Prostate gland (tissue), 2 donors: ENCODE measurements at regions not wholly inside any gene's neighbourhood (a gene's known extent, or its start where the extent isn't known, plus 50 kb on each side); places are given as distances from the start of the nearest gene placed in this dataset.

Experiments
- CTCF ChIP-seq, 4 experiments: fragments of 200-600 bp in 2 of 4; fragments of 450-650 bp in 2 of 4; sonication (generic) in 2 of 4; IDR thresholded peaks; 1 replicate in 3 of 4; 2 replicates in 1 of 4; pipeline ENCODE4 v1.5.1; 2016 to 2019; ENCODE audit warnings: antibody characterized with exemption in 4 of 4, mild to moderate bottlenecking in 2 of 4, moderate library complexity in 2 of 4
- POLR2A ChIP-seq: fragments of 450-650 bp; IDR thresholded peaks from one replicate; pipeline ENCODE4 v1.6.1; 2016; ENCODE audit warnings: antibody characterized with exemption, mild to moderate bottlenecking
- POLR2AphosphoS5 ChIP-seq: sonication (generic); formaldehyde crosslinking; IDR thresholded peaks from one replicate; pipeline ENCODE4 v1.6.1; 2017; ENCODE audit warnings: antibody characterized with exemption

DNA sequence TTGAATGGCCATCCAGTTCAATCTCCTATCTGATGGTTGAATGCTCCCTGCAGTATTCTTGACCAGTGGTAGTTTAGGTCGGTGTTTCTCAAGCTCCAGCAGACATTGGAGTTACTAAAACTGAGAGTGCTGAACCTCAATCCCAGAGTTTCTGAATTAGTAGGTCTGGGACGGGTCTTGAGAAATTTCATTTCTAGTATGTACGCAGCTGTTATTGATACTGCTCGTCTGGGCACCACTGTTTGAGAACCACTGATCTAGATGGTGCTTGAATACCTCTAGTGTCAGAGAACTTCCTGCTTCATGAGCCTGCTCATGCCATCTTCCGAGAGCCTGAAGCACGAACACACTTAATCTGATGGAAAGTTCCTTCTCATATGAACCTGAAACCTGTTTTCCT, 99.4 kb upstream of the CREB5 start:
- TF ChIP-seq CTCF (IDR thresholded peaks at IDR 0.05) (no peak), POLR2A (no peak), POLR2AphosphoS5 (no peak)
